Neural progenitor cell (in vitro differentiated cells): ENCODE measurements at regions not wholly inside any gene's neighbourhood (a gene's known extent, or its start where the extent isn't known, plus 50 kb on each side); places are given as distances from the start of the nearest gene placed in this dataset.
"Not testable (repeated sequence)": the region's sequence is repeated elsewhere in the genome, so short reads cannot be mapped to it uniquely, and the experiment has no call there.

ENCODE experiments used
- DNase-seq: peaks from one replicate; pipeline ENCODE4 v3.0.0-alpha.2; 2016; ENCODE audit warnings: low spot score
- H2AFZ ChIP-seq: fragments of 200-600 bp; sonication (generic); replicated peaks from 2 replicates; pipeline ENCODE4 v1.6.1; 2016; ENCODE audit warnings: antibody characterized with exemption
- H3F3A ChIP-seq: fragments of 200-600 bp; sonication (generic); 2 replicates; pipeline ENCODE4 v1.6.1; 2016; ENCODE audit warnings: antibody characterized with exemption, low read depth
- H3K27ac ChIP-seq: fragments of 200-600 bp; sonication (generic); 2 replicates; pipeline ENCODE4 v1.5.1; 2016; ENCODE audit warnings: mild to moderate bottlenecking
- H3K27me3 ChIP-seq: fragments of 200-600 bp; sonication (generic); 2 replicates; pipeline ENCODE4 v1.6.1; 2016; ENCODE audit warnings: mild to moderate bottlenecking, moderate library complexity
- H3K36me3 ChIP-seq: fragments of 200-600 bp; sonication (generic); 2 replicates; pipeline ENCODE4 v1.5.1; 2016
- H3K4me1 ChIP-seq: fragments of 200-600 bp; sonication (generic); 2 replicates; pipeline ENCODE4 v1.6.1; 2016; ENCODE audit warnings: mixed run types
- H3K4me2 ChIP-seq: fragments of 200-600 bp; sonication (generic); 2 replicates; pipeline ENCODE4 v1.6.1; 2016
- H3K4me3 ChIP-seq: fragments of 200-600 bp; sonication (generic); 2 replicates; pipeline ENCODE4 v1.5.1; 2016
- H3K79me2 ChIP-seq: fragments of 200-600 bp; sonication (generic); 2 replicates; pipeline ENCODE4 v1.6.1; 2016; ENCODE audit warnings: low read depth
- H3K9ac ChIP-seq: fragments of 200-600 bp; sonication (generic); 2 replicates; pipeline ENCODE4 v1.6.1; 2016
- H3K9me3 ChIP-seq: fragments of 200-600 bp; sonication (generic); 2 replicates; pipeline ENCODE4 v1.5.1; 2016; ENCODE audit warnings: low read depth
- H4K20me1 ChIP-seq: fragments of 200-600 bp; sonication (generic); 2 replicates; pipeline ENCODE4 v1.6.1; 2016; ENCODE audit warnings: low read depth
- H3K27ac Mint-ChIP-seq: 3 replicates; pipeline ENCODE4 v1.8.0; 2021; ENCODE audit warnings: mixed read lengths
- H3K27me3 Mint-ChIP-seq: 2 replicates; pipeline ENCODE4 v1.8.0; 2022; ENCODE audit warnings: low read depth, mild to moderate bottlenecking, inconsistent platforms, moderate library complexity, mixed read lengths; ENCODE audit not compliant: insufficient read depth
- H3K36me3 Mint-ChIP-seq: 3 replicates; pipeline ENCODE4 v1.8.0; 2021; ENCODE audit warnings: mixed read lengths
- H3K4me1 Mint-ChIP-seq: 3 replicates; pipeline ENCODE4 v1.8.0; 2021; ENCODE audit warnings: mixed read lengths
- H3K4me3 Mint-ChIP-seq: 3 replicates; pipeline ENCODE4 v1.8.0; 2021; ENCODE audit warnings: mild to moderate bottlenecking, moderate library complexity, mixed read lengths
- H3K9me3 Mint-ChIP-seq: 3 replicates; pipeline ENCODE4 v1.8.0; 2020; ENCODE audit warnings: mixed read lengths
- EZH2 ChIP-seq: fragments of 200-600 bp; sonication (generic); IDR thresholded peaks from 2 replicates; pipeline ENCODE4 v1.6.1; 2017; ENCODE audit warnings: antibody characterized with exemption, mild to moderate bottlenecking, moderate library complexity
- EZH2phosphoT487 ChIP-seq: fragments of 200-600 bp; sonication (generic); IDR thresholded peaks from 2 replicates; pipeline ENCODE4 v1.6.1; 2017; ENCODE audit warnings: antibody characterized with exemption
- TF ChIP-seq, protein P1 (sequence below): fragments of 200-600 bp; sonication (generic); IDR thresholded peaks from 2 replicates; pipeline ENCODE4 v1.5.1; 2017; ENCODE audit warnings: antibody characterized with exemption, mild to moderate bottlenecking

DNA sequence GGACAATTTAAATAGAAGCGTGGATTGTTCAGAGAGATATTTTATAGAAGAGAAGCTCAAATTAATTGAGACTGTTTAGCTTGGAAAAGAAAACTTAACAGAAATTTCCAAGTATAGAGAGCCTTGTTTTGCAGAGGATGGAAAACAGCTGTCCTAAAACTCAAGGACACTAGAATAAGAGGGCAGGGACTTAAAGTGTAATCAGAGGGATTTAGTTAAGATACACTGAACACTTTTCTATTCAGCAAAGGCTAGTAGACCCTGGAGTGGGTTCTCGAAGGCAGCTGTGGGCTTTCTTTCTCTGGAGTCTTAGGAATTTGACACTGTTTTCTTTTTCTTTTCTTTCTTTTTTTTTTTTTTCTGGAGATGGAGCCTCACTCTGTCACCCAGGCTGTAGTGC is 92.7 kb upstream of the ARX start:
- Mint-ChIP-seq H3K4me1 (peaks cover 14% of the 10 kb centered on the region), H3K4me3 (no peak overlapping the region), H3K36me3 (no peaks in the 10 kb centered on the region), H3K27me3 (peaks cover 10% of the 10 kb centered on the region), H3K27ac (no peak overlapping the region), H3K9me3 (no peaks in the 10 kb centered on the region)
- Histone ChIP-seq H3F3A (peaks cover 29% of the 10 kb centered on the region), H3K79me2 (no peaks in the 10 kb centered on the region), H3K4me1 (peaks cover 31% of the 10 kb centered on the region), H4K20me1 (no peaks in the 10 kb centered on the region), H3K9me3 (no peaks in the 10 kb centered on the region), H3K4me2 (no peak overlapping the region), H3K4me3 (no peak overlapping the region), H2AFZ (peak overlapping the region; percentile 15), H3K27me3 (no peaks in the 10 kb centered on the region), H3K27ac (no peak overlapping the region), H3K36me3 (no peaks in the 10 kb centered on the region), H3K9ac (no peak overlapping the region)
- peak; percentile 13 for DNase-seq
- TF ChIP-seq, protein P1, sequence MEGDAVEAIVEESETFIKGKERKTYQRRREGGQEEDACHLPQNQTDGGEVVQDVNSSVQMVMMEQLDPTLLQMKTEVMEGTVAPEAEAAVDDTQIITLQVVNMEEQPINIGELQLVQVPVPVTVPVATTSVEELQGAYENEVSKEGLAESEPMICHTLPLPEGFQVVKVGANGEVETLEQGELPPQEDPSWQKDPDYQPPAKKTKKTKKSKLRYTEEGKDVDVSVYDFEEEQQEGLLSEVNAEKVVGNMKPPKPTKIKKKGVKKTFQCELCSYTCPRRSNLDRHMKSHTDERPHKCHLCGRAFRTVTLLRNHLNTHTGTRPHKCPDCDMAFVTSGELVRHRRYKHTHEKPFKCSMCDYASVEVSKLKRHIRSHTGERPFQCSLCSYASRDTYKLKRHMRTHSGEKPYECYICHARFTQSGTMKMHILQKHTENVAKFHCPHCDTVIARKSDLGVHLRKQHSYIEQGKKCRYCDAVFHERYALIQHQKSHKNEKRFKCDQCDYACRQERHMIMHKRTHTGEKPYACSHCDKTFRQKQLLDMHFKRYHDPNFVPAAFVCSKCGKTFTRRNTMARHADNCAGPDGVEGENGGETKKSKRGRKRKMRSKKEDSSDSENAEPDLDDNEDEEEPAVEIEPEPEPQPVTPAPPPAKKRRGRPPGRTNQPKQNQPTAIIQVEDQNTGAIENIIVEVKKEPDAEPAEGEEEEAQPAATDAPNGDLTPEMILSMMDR = no peak
- no peak for TF ChIP-seq EZH2
- no peak for TF ChIP-seq EZH2phosphoT487

GRCh38 chrX:25105221-25105620 is 89.5 kb upstream of the ARX start:
- H3K4me2 ChIP-seq = peak overlapping the region; percentile 74
- peak; percentile 62 for DNase-seq
- H3K4me1 Mint-ChIP-seq = peaks cover 14% of the 10 kb centered on the region
- H2AFZ ChIP-seq = peak overlapping the region; percentile 87
- H3F3A ChIP-seq = peaks cover 30% of the 10 kb centered on the region
- no peak overlapping the region for H3K9ac ChIP-seq
- TF ChIP-seq EZH2 = no peak
- peak overlapping the region; percentile 14 for H3K4me3 ChIP-seq
- no peak overlapping the region for H3K27ac Mint-ChIP-seq
- H3K27ac ChIP-seq = peak overlapping the region; percentile 88
- no peaks in the 10 kb centered on the region for H3K36me3 Mint-ChIP-seq
- no peaks in the 10 kb centered on the region for H3K36me3 ChIP-seq
- no peaks in the 10 kb centered on the region for H3K9me3 Mint-ChIP-seq
- peaks cover 3% of the 10 kb centered on the region for H3K27me3 Mint-ChIP-seq
- no peaks in the 10 kb centered on the region for H3K79me2 ChIP-seq
- no peaks in the 10 kb centered on the region for H3K27me3 ChIP-seq
- H3K4me3 Mint-ChIP-seq = no peak overlapping the region
- H3K9me3 ChIP-seq = no peaks in the 10 kb centered on the region
- H4K20me1 ChIP-seq = no peaks in the 10 kb centered on the region
- peaks cover 31% of the 10 kb centered on the region for H3K4me1 ChIP-seq

DNA sequence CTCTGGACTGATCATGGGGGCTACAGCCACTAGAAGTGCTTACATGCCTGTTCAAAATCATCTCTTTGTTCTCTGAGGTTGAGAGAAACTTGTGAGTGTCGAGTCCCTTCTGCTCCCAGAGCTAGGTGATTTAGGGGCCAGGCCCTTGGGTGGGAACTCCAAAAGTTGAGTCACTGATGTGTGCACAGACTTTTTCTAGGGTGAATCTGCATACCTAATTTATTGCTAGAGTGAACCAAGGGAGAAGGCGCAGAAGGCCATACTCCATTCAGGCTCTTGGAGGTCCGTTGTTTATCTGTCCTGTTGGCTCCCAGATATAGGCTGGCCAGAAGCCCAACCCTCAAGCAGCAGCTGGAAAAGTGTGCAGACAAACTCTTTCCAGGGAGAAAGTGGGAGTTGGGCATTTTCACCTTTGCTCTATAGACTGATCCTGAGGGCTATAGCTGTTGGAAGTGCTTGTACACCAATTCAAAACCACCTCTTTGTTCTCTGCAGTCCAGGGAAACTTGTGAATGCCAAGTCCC is 80.8 kb upstream of the ARX start:
- DNase-seq = peak; percentile 5
- Histone ChIP-seq H4K20me1 (no peaks in the 10 kb centered on the region), H3K4me2 (peak overlapping the region; percentile 32), H3K79me2 (no peaks in the 10 kb centered on the region), H3K27ac (no peak overlapping the region), H3F3A (no peaks in the 10 kb centered on the region), H3K36me3 (no peaks in the 10 kb centered on the region), H2AFZ (peak overlapping the region; percentile 97), H3K9ac (no peak overlapping the region), H3K27me3 (no peaks in the 10 kb centered on the region), H3K4me1 (peaks cover 12% of the 10 kb centered on the region), H3K9me3 (no peaks in the 10 kb centered on the region), H3K4me3 (no peak overlapping the region)
- Mint-ChIP-seq H3K4me3 (no peak overlapping the region), H3K4me1 (no peaks in the 10 kb centered on the region), H3K9me3 (no peaks in the 10 kb centered on the region), H3K27me3 (no peaks in the 10 kb centered on the region), H3K36me3 (no peaks in the 10 kb centered on the region), H3K27ac (no peak overlapping the region)
- TF ChIP-seq, protein P1 = no peak
- TF ChIP-seq EZH2 (no peak), EZH2phosphoT487 (no peak)

DNA sequence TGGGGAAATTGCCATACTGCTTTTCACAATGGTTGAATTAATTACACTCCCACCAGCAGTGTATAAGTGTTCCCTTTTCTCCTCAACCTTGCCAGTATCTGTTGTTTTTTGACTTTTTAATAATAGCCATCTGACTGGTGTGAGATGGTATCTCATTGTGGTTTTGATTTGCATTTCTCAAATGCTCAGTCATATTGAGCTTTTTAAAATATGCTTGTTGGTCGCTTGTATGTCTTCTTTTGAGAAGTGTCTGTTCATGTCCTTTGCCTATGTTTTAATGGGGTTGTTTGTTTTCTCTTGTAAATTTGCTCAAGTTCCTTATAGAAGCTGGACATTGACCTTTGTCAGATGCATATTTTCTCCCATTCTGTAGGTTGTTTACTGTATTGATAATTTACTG is 75.4 kb upstream of the ARX start:
- H3K9me3 Mint-ChIP-seq, H2AFZ ChIP-seq, H3K79me2 ChIP-seq, H3K27ac Mint-ChIP-seq, H3K36me3 Mint-ChIP-seq, H3K27me3 ChIP-seq, H3K4me2 ChIP-seq, H4K20me1 ChIP-seq, H3K4me1 Mint-ChIP-seq, H3K4me1 ChIP-seq, H3K27ac ChIP-seq, H3K9ac ChIP-seq, H3F3A ChIP-seq, H3K4me3 Mint-ChIP-seq, H3K36me3 ChIP-seq, DNase-seq, H3K4me3 ChIP-seq, H3K9me3 ChIP-seq, H3K27me3 Mint-ChIP-seq: not testable (repeated sequence)
